ENCODE measurements at regions not wholly inside any gene's neighbourhood (a gene's known extent, or its start where the extent isn't known, plus 50 kb on each side); places are given as distances from the start of the nearest gene placed in this dataset.

DNA sequence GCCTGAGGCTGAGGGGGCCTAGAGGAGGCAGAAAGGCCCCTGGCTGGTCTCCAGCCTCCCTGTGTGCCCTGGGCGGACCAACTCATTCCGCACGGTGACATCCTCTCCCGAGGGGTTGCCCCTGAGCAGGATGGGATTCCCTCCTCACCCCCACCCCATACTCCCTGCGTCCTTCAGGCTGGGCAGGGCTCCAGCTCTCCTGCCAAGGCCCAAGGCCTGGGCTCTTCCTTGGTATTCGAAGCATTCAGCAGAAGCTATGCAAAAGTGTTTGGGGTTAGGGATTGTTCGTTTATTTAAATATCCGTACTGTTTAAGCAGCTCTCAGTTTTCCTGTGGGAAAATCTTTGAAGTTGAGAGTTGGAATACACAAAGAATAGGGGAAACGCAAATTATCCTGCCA lies 113.1 kb upstream of the RAB12 start:
- H3K27me3 ChIP-seq, result no peaks in the 10 kb centered on the region
- intact Hi-C loops (cut with DNase I; ENCODE audit: low total_unique reads), result no loop called here
- H3K9me3 ChIP-seq, result no peaks in the 10 kb centered on the region
- WGBS, 2 donors, result 53 to 57% methylated on average over 5 to 9 of the region's 9 CpGs
- DNase-seq, result no peak
- H3K36me3 ChIP-seq (ENCODE audit: low read depth, missing control alignments), result no peaks in the 10 kb centered on the region
- H3K4me1 ChIP-seq, result no peaks in the 10 kb centered on the region
- no peak overlapping the region for H3K27ac ChIP-seq
- TF ChIP-seq POLR2A (IDR thresholded peaks at IDR 0.05), result no peak
- TF ChIP-seq, protein P1, sequence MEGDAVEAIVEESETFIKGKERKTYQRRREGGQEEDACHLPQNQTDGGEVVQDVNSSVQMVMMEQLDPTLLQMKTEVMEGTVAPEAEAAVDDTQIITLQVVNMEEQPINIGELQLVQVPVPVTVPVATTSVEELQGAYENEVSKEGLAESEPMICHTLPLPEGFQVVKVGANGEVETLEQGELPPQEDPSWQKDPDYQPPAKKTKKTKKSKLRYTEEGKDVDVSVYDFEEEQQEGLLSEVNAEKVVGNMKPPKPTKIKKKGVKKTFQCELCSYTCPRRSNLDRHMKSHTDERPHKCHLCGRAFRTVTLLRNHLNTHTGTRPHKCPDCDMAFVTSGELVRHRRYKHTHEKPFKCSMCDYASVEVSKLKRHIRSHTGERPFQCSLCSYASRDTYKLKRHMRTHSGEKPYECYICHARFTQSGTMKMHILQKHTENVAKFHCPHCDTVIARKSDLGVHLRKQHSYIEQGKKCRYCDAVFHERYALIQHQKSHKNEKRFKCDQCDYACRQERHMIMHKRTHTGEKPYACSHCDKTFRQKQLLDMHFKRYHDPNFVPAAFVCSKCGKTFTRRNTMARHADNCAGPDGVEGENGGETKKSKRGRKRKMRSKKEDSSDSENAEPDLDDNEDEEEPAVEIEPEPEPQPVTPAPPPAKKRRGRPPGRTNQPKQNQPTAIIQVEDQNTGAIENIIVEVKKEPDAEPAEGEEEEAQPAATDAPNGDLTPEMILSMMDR (IDR thresholded peaks at IDR 0.05), result no peak
- H3K4me3 ChIP-seq, result no peak overlapping the region

DNA sequence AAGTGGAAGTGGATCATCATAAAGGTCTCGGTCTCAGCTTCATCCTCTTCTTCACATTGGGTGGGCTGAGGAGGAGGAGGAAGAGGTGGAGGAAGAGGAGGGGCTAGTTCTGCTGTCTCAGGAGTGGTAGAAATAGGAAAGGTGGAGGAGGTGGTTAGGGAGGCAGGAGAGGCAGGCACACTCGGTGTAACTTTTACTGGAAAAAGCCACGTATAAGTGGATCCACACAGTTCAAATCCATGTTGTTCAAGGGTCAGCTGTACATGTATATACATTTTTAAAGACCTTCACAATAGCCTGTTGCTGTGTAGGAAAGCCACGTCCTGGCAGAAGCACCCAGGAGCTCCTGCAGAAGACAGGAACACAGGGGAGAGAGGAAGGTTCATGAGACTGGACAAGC lies 110.3 kb upstream of the RAB12 start:
- Histone ChIP-seq H3K36me3 (ENCODE audit: low read depth, missing control alignments) (no peaks in the 10 kb centered on the region), H3K27me3 (no peaks in the 10 kb centered on the region), H3K4me3 (no peak overlapping the region), H3K27ac (no peak overlapping the region), H3K9me3 (no peaks in the 10 kb centered on the region), H3K4me1 (no peaks in the 10 kb centered on the region)
- intact Hi-C loops (cut with DNase I; ENCODE audit: low total_unique reads), result no loop called here
- no peak for DNase-seq
- WGBS, 2 donors, result 85 to 95% methylated on average over 4 of the region's 4 CpGs
- TF ChIP-seq, protein P1 (IDR thresholded peaks at IDR 0.05), result no peak
- TF ChIP-seq POLR2A (IDR thresholded peaks at IDR 0.05), result no peak

DNA sequence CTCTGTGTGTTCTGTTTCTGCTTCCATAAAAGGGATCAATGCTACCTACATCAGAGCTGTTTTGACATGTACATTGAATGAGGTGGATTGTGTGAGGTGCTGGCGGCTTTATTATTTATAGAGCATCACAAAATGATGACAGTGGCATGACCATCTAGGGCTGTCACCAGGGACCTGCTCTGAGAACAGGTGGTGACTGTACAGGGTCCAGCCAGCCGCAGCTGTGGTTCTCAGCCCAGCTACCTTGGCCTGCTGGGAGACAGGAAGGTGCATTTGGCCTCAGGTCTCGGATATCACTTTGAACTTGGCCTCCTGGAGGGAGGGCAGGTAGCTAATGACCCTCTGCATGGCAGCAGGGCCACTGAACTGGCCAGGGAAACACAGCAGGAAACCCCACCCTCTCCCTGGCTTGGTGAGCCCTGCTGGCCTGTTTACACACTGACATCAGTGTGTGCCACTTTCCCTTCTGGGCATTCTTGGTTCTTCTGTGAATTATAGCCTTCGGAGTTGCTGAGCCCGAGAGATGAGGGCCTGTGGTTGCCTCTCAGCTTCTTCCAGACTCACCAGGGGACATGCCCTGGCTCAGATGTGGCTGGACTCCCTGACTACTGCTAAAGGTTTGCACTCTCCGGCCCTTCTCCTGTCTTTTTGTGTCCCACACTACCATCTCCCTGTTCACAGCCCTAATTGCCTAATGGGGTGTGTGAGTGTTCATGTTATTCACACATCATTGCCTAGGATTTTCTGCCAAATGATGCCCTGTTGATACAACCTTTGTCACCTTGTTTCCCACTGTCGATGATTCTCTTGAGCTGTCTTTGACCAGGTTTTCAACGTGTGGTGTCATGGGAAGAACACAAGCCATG lies 109.2 kb upstream of the RAB12 start:
- no peaks in the 10 kb centered on the region for H3K4me1 ChIP-seq
- no peaks in the 10 kb centered on the region for H3K27me3 ChIP-seq
- TF ChIP-seq POLR2A (IDR thresholded peaks at IDR 0.05), result no peak
- TF ChIP-seq, protein P1 (IDR thresholded peaks at IDR 0.05), result no peak
- H3K27ac ChIP-seq, result no peak overlapping the region
- intact Hi-C loops (cut with DNase I; ENCODE audit: low total_unique reads), result no loop called here
- no peaks in the 10 kb centered on the region for H3K36me3 ChIP-seq (ENCODE audit: low read depth, missing control alignments)
- 85 to 89% methylated on average over 8 of the region's 8 CpGs for WGBS, 2 donors
- no peak overlapping the region for H3K4me3 ChIP-seq
- no peak for DNase-seq
- H3K9me3 ChIP-seq, result no peaks in the 10 kb centered on the region

DNA sequence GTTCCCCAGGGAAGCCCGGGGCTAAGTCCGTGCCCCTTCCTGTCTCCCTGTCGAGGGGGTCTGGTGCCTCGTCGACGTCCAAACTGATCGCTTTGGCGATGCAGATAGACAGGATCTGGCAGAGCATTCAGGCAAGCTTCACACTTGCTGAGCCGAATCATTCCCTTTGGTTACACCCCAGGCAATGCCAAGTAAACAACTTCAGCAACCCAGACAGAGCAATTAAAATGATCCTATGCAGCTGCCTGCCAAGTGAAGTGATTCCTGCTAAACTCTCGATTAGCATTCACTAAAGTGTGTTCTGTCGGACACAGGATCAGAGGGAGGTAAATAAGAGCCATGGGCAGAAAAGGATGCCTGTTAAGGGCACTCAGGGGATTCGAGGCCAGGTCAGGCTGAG lies 108.2 kb upstream of the RAB12 start:
- H3K4me1 ChIP-seq, result no peaks in the 10 kb centered on the region
- 49 to 51% methylated on average over 12 of the region's 12 CpGs for WGBS, 2 donors
- H3K27ac ChIP-seq, result no peak overlapping the region
- no peaks in the 10 kb centered on the region for H3K27me3 ChIP-seq
- DNase-seq, result no peak
- TF ChIP-seq, protein P1 (IDR thresholded peaks at IDR 0.05), result no peak
- no peak for TF ChIP-seq POLR2A (IDR thresholded peaks at IDR 0.05)
- no peaks in the 10 kb centered on the region for H3K9me3 ChIP-seq
- intact Hi-C loops (cut with DNase I; ENCODE audit: low total_unique reads), result no loop called here
- H3K36me3 ChIP-seq (ENCODE audit: low read depth, missing control alignments), result no peaks in the 10 kb centered on the region
- no peak overlapping the region for H3K4me3 ChIP-seq

DNA sequence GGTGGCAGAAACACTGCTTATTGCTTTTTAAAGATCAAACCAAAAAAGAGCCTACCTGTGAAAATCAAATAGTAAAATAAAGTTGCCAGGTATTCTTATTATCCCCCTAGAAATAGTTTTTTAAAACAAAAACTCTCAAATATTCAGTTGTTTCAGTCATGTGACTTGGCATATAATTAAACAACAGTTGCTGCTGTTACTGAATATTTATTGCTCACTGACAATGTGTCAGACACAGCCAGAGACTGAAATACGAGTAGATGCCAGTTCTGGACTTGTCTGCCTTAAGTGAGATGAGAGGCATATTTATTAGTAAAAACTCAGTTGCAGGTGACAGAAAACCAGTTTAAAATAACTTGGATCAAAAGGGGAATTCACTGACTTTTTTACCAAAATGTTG lies 106.0 kb upstream of the RAB12 start:
- 76 to 93% methylated on average over 1 of the region's 1 CpG for WGBS, 2 donors
- Histone ChIP-seq H3K27ac (no peak overlapping the region), H3K27me3 (no peaks in the 10 kb centered on the region), H3K4me3 (no peak overlapping the region), H3K36me3 (ENCODE audit: low read depth, missing control alignments) (no peaks in the 10 kb centered on the region), H3K9me3 (no peaks in the 10 kb centered on the region), H3K4me1 (no peaks in the 10 kb centered on the region)
- DNase-seq, result no peak
- intact Hi-C loops (cut with DNase I; ENCODE audit: low total_unique reads), result no loop called here
- TF ChIP-seq, protein P1 (IDR thresholded peaks at IDR 0.05), result no peak
- TF ChIP-seq POLR2A (IDR thresholded peaks at IDR 0.05), result no peak

All from testis (tissue), 2 donors.